Muscle of leg (tissue), 3 donors: ENCODE measurements at regions not wholly inside any gene's neighbourhood (a gene's known extent, or its start where the extent isn't known, plus 50 kb on each side); places are given as distances from the start of the nearest gene placed in this dataset.
A peak's percentile ranks its signal among the peaks of the same experiment; 100 is the strongest.

ENCODE experiments used
- DNase-seq: peaks from one replicate; pipeline ENCODE4 v3.0.0; 2013
- H3K27ac ChIP-seq: one replicate; pipeline ENCODE4 v1.5.1; 2013; ENCODE audit warnings: mild to moderate bottlenecking, low read length, control low read depth
- H3K27me3 ChIP-seq: one replicate; pipeline ENCODE4 v1.6.1; 2013; ENCODE audit warnings: low read length; ENCODE audit not compliant: control insufficient read depth, insufficient read depth
- H3K36me3 ChIP-seq: one replicate; pipeline ENCODE4 v1.6.1; 2013; ENCODE audit warnings: low read length; ENCODE audit not compliant: control insufficient read depth, insufficient read depth
- H3K4me1 ChIP-seq: one replicate; pipeline ENCODE4 v1.6.1; 2013; ENCODE audit warnings: low read length; ENCODE audit not compliant: control insufficient read depth, insufficient read depth
- H3K4me3 ChIP-seq: one replicate; pipeline ENCODE4 v1.5.1; 2013; ENCODE audit warnings: low read length, control low read depth
- H3K9me3 ChIP-seq: replicated peaks from 2 replicates; pipeline ENCODE4 v1.6.1; 2013; ENCODE audit warnings: low read depth, low read length; ENCODE audit not compliant: control insufficient read depth
- WGBS: methylation state at CpG from one replicate; pipeline ENCODE4 v1.1.5; 2013; ENCODE audit warnings: missing lambda C conversion rate; ENCODE audit not compliant: insufficient coverage; 5-methylcytosine and 5-hydroxymethylcytosine counted together

- DNase-seq = peak; percentile 45
- Histone ChIP-seq H3K27ac (no peak overlapping the region), H3K36me3 (no peaks in the 10 kb centered on the region), H3K4me1 (peaks cover 5% of the 10 kb centered on the region), H3K4me3 (no peak overlapping the region), H3K9me3 (no peaks in the 10 kb centered on the region), H3K27me3 (no peaks in the 10 kb centered on the region)
- 48% methylated on average over 3 of the region's 6 CpGs for WGBS
These were observed 250.0 kb upstream of the MPDZ start for GRCh38 chr9:13529321-13530104.

DNA sequence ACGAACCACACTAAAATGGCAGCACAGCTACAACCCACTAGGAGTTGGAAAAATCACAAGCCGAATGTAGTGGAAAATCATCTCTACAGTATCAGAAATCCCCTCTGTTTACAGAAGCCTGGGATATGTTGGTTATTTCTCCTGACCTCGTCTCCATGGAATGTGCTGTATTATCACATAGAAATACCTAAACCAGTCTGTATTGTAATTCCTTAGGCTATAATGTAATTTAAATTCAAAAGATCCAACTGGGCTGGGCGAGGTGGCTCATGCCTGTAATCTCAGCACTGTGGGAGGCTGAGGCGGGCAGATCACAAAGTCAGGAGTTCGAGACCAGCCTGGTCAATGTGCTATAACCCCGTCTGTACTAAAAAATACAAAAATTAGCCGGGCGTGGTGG lies 244.8 kb upstream of the MPDZ start:
- Histone ChIP-seq H3K27me3 (no peaks in the 10 kb centered on the region), H3K9me3 (no peaks in the 10 kb centered on the region), H3K4me1 (no peaks in the 10 kb centered on the region), H3K4me3 (no peak overlapping the region), H3K27ac (no peak overlapping the region), H3K36me3 (no peaks in the 10 kb centered on the region)
- 91% methylated on average over 4 of the region's 9 CpGs for WGBS
- DNase-seq = no peak

- Histone ChIP-seq H3K4me1 (no peaks in the 10 kb centered on the region), H3K9me3 (no peaks in the 10 kb centered on the region), H3K4me3 (no peak overlapping the region), H3K27ac (no peak overlapping the region), H3K27me3 (no peaks in the 10 kb centered on the region), H3K36me3 (no peaks in the 10 kb centered on the region)
- no CpG with 5 or more reads among the region's 2 CpGs for WGBS
- DNase-seq = no peak
These were observed 240.6 kb upstream of the MPDZ start for GRCh38 chr9:13520069-13520468.

- Histone ChIP-seq H3K9me3 (no peaks in the 10 kb centered on the region), H3K4me3 (no peak overlapping the region), H3K4me1 (peaks cover 17% of the 10 kb centered on the region), H3K36me3 (no peaks in the 10 kb centered on the region), H3K27ac (peak overlapping the region; percentile 94), H3K27me3 (no peaks in the 10 kb centered on the region)
- no peak for DNase-seq
- 7% methylated on average over 7 of the region's 16 CpGs for WGBS
These were observed 234.4 kb upstream of the MPDZ start for GRCh38 chr9:13513716-13514444.

DNA sequence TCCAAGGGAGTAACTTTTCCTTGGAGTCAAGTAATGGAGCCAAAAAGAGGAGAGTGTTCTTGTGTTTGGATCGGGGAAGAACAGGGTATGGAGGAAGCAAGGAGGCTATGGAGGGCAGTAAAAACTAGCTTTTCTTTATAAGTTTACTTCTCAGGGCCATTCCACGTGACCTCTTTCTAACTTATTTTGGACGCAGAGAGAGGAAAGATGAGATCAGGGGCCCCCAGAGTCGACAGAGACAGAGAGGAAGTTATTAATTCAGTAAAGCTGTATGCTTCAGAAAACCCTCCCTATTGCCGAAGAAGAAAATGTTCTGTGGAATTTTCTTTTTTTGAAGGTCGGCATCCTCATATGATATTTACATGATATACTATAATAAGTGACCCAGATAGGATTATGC lies 233.8 kb upstream of the MPDZ start:
- no CpG with 5 or more reads among the region's 6 CpGs for WGBS
- H3K9me3 ChIP-seq = no peaks in the 10 kb centered on the region
- peak; percentile 99 for DNase-seq
- no peaks in the 10 kb centered on the region for H3K27me3 ChIP-seq
- H3K36me3 ChIP-seq = no peaks in the 10 kb centered on the region
- H3K27ac ChIP-seq = peak overlapping the region; percentile 94
- H3K4me1 ChIP-seq = peaks cover 17% of the 10 kb centered on the region
- H3K4me3 ChIP-seq = no peak overlapping the region

- DNase-seq = no peak
- Histone ChIP-seq H3K9me3 (no peaks in the 10 kb centered on the region), H3K27ac (no peak overlapping the region), H3K36me3 (no peaks in the 10 kb centered on the region), H3K4me1 (peaks cover 11% of the 10 kb centered on the region), H3K4me3 (no peak overlapping the region), H3K27me3 (no peaks in the 10 kb centered on the region)
These were observed 229.2 kb upstream of the MPDZ start for GRCh38 chr9:13508681-13509080.

DNA sequence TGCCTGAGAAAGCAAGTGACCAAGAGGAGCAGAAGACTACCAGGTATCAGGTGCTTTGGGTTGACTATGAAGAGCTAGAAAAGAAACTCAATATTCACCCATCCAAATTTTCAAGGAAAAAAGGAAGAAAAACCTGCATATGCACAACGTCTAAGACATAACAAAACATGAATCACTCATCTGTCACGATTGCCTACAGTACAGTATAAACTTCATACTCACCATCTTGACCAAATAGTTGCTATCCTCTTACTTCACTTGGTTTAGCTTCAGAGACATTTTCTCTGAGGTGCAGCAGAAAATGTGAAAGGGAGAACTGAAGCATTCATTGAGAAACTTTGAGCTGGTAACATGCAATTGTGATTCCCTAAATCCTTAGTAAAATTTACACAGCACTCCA lies 228.6 kb upstream of the MPDZ start:
- Histone ChIP-seq H3K27me3 (no peaks in the 10 kb centered on the region), H3K9me3 (no peaks in the 10 kb centered on the region), H3K4me1 (peaks cover 10% of the 10 kb centered on the region), H3K4me3 (no peak overlapping the region), H3K27ac (no peak overlapping the region), H3K36me3 (no peaks in the 10 kb centered on the region)
- WGBS = no CpG with 5 or more reads among the region's 2 CpGs
- no peak for DNase-seq

GRCh38 chr9:13505797-13506196 lies 226.3 kb upstream of the MPDZ start:
- Histone ChIP-seq H3K4me3 (no peak overlapping the region), H3K36me3 (no peaks in the 10 kb centered on the region)
- WGBS = no CpG with 5 or more reads among the region's 3 CpGs

DNA sequence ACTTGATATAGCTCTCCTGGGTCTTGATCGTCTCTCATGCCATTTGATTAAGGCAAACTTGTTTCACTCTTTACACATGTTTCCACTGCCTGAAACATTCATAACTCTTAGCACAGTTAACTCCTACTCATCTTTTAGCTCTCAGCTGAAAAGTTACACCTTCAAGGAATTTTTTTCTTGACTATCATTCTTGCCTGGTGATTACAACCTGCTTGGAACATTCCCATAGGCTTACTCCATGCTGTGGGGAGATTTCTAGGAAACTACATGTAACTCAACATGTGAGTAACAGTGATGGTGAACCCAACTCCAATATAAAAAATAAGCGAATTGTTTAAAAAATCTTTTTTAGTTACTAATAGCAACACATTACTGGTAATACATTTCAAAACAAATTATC lies 224.1 kb upstream of the MPDZ start:
- no peaks in the 10 kb centered on the region for H3K9me3 ChIP-seq
- H3K4me3 ChIP-seq = no peak overlapping the region
- no peaks in the 10 kb centered on the region for H3K27me3 ChIP-seq
- H3K36me3 ChIP-seq = no peaks in the 10 kb centered on the region
- no peak overlapping the region for H3K27ac ChIP-seq
- 56% methylated on average over 1 of the region's 2 CpGs for WGBS
- peaks cover 5% of the 10 kb centered on the region for H3K4me1 ChIP-seq
- DNase-seq = no peak

More at GRCh38 chr9:13505797-13506196, 226.3 kb upstream of the MPDZ start:
- no peaks in the 10 kb centered on the region for H3K27me3 ChIP-seq
- H3K9me3 ChIP-seq = no peaks in the 10 kb centered on the region
- H3K27ac ChIP-seq = no peak overlapping the region
- no peak for DNase-seq
- peaks cover 5% of the 10 kb centered on the region for H3K4me1 ChIP-seq

GRCh38 chr9:13502484-13502883 lies 223.0 kb upstream of the MPDZ start:
- 67% methylated on average over 6 of the region's 6 CpGs for WGBS
- no peaks in the 10 kb centered on the region for H3K9me3 ChIP-seq
- H3K4me1 ChIP-seq = peaks cover 5% of the 10 kb centered on the region
- no peaks in the 10 kb centered on the region for H3K36me3 ChIP-seq
- DNase-seq = peak; percentile 61
- no peaks in the 10 kb centered on the region for H3K27me3 ChIP-seq
- H3K4me3 ChIP-seq = no peak overlapping the region
- H3K27ac ChIP-seq = no peak overlapping the region
